HG03159 (cell line): ENCODE measurements at regions not wholly inside any gene's neighbourhood (a gene's known extent, or its start where the extent isn't known, plus 50 kb on each side); places are given as distances from the start of the nearest gene placed in this dataset.

Experiments
- ATAC-seq: cut with Tn5 transposase; IDR thresholded peaks from one replicate; pipeline ENCODE4 v1.9.1; 2021; ENCODE audit warnings: mild to moderate bottlenecking, moderate library complexity; ENCODE audit not compliant: unreplicated experiment

- no peak for ATAC-seq
Measured at GRCh38 chr10:31647861-31648260, 280.8 kb downstream of the ARHGAP12 start.

- ATAC-seq = no peak
Measured at GRCh38 chr10:31646519-31646918, 282.1 kb downstream of the ARHGAP12 start.

- no peak for ATAC-seq
Measured at GRCh38 chr10:31645786-31646185, 282.8 kb downstream of the ARHGAP12 start.

- ATAC-seq = no peak
Measured at GRCh38 chr10:31644931-31645633, 283.5 kb downstream of the ARHGAP12 start.

- ATAC-seq = no peak
Measured at GRCh38 chr10:31642281-31642680, 286.4 kb downstream of the ARHGAP12 start.

GRCh38 chr10:31635415-31636065, 293.1 kb downstream of the ARHGAP12 start:
- no peak for ATAC-seq

DNA sequence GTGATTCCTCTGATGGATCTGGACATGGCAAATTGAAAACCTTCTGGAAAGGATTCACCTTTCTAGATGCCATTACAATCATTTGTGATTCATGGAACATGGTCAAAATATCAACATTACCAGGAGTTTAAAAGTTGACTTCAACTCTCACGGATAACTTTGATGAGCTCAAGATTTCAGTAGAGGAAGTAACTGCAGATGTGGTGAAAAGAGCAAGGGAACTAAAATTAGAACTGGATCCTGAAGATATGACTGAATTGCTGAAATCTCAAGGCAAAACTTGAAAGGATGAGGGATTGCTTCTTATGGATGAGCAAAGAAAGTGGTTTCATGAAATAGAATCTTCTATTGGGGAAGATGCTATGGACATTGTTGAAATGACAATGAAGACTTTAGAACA, 293.6 kb downstream of the ARHGAP12 start:
- no peak for ATAC-seq

- ATAC-seq = no peak
Measured at GRCh38 chr10:31630861-31631567, 297.6 kb downstream of the ARHGAP12 start.

GRCh38 chr10:31625566-31625965, 303.1 kb downstream of the ARHGAP12 start:
- no peak for ATAC-seq

DNA sequence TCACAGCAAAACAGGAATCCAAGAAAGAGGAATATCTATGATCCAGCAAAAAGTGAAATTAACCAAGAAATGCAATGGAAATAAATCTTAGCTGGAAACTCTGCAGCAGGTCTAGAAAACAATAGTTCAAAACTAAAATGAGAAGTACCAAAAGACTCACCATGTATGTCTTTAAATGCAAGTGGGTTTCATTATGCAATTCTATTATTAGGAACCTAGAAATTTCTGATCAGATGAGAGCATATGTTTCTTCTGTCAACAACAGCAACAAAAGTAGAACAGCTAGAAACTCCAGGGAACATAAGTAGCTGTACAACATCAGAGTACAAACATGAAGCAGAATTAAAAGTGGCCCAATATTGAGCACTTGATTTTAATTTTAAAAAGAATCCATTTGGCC, 304.0 kb downstream of the ARHGAP12 start:
- no peak for ATAC-seq

DNA sequence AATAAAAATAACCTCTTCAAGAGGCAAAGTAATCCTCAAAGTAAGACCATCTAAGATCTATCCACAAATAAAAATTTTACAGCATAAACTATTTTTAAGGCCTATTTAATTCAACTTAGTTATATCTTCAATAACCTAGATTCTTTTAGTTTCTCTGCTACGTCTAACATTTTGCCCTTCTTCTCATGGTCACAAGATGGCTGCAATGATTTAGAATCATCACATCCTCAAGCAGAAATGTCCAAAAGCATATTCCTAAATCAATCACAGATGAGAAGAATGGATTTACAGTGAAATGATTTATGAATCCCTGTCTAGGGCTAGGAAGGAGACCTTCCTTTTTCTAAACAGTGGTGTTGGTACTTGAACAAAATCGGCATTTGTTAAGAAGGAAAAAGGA, 304.7 kb downstream of the ARHGAP12 start:
- ATAC-seq = no peak

DNA sequence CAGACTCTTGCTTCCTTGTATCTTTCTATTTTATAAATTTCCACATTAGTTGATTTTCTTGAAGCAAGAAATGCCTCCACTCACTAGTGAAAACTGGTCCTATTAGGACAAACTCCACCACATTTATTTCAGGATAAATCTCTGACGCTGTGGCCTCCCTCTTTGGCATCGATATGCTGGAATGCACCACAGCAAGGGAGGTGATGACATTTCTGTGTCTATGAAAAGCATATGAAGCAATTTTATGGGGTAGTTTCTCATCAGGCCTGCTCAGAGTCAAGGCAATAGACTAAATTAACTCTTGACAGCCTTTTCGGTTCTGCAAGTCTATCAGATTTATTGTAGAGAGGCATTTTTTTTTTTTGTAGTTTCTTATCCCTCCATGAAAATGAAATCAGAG, 304.4 kb downstream of the ZEB1 start:
- ATAC-seq = no peak

GRCh38 chr10:31622978-31623377, 304.0 kb downstream of the ZEB1 start:
- no peak for ATAC-seq

- ATAC-seq = no peak
Measured at GRCh38 chr10:31621733-31622132, 302.7 kb downstream of the ZEB1 start.

DNA sequence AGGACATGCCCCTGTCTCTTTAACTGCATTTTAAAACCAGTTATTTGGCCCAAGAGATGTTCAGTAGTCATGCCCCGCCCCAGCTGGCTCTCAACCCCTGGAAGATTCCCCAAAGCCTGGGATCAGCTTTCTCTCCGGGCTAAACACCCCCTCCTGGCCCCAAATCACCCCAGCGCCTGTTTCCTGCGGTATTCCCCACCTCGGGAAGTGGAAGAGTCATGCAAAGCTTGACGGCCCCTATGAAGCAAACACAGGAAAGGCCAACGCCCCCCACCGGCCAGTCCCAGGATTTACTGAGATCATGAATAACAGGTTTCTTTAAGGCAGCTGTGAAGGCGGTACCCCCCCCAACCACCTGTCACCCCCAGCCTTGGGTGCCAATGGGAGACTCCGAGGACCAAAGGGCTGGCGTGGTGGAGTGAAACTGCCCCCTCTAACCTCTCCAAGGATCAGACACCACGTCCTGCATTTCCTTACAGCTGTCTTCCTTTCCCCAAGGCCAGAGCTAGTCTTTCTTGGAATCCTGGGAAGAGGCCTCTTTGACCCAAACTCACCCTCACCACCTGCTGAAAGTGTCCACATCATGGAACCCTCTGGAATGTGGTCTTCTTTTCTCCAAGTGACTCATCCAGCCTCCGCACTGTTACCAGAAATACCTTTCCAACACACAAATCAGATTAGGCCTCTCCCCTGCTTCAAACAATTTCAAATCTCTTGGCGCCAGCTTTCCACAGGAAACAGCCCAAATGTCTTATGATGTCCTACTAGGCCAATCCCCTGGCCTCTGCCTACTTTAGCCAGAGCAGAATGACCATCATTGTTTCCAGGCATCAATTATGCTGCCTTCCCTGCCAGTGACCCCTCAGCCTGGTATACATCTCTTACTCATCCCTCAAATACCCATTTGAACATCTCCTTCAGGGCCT, 301.5 kb downstream of the ZEB1 start:
- ATAC-seq = no peak

DNA sequence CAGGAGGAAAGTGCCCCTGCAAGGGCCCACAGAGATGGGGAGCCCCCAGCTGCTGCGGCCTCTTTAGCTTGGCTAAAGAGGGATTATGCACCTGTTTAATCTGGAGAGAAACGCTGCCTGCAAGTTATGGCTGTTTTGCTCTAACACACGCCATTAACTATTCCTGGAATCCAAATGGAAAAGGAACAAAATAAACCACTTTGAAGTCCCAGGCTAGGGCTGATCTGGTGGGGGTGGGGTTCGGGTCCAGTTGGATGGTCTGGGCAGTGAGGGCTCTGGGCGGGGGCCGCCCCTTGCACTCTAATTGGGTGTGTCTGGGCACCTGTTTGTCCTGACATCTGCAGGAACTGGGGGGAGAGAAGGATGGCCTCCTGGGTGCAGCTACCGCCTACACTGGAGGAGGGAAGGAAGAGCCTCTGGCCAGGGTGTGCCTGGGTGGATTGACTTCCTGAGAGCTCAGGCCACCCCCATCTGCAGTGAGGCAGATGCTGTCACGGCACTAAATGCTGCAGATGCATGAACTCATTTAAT, 300.6 kb downstream of the ZEB1 start:
- no peak for ATAC-seq

DNA sequence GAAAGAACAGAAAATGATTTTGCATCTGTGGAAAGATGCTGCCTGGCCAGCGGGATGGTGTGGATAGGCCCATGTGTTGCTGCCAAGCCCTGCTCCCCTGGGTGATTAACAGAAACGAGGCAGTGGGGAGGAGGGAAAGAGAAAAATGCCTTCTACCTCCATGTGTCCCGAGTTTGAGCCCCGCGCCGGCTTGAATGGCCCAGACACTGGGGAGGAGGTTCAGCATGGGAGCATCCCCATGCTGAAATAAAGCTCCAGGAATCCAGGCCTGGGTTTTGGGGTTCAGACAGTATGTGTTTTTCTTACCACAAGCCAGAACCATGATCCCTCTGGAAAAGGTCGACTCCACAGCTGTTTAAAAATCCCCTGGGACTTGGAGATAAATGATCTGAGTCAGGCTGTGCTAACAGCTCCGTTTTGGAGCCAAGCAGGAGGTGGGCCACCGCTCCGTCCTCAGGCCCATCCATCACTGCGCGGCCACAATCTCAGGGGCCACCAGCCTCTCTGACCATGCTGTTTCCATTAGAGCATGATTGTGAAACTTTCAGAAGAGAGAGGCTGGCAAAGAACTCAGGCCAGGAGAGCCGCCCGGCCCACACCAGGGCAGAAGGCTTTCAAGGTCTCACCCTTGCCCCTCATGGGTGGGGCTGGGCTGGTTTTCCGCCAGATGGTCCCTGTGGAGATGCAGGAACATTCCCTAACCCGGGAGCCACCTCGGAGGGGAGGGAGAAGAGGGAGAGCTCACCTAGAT, 299.7 kb downstream of the ZEB1 start:
- no peak for ATAC-seq

- no peak for ATAC-seq
Measured at GRCh38 chr10:31617757-31618156, 298.7 kb downstream of the ZEB1 start.

- ATAC-seq = no peak
Measured at GRCh38 chr10:31617133-31617532, 298.1 kb downstream of the ZEB1 start.

GRCh38 chr10:31615129-31615528, 296.1 kb downstream of the ZEB1 start:
- no peak for ATAC-seq
